K562 (cell line): ENCODE measurements at regions not wholly inside any gene's neighbourhood (a gene's known extent, or its start where the extent isn't known, plus 50 kb on each side); places are given as distances from the start of the nearest gene placed in this dataset.
A peak's percentile ranks its signal among the peaks of the same experiment; 100 is the strongest.

ENCODE experiments used
- CREM ChIP-seq: IDR thresholded peaks from 2 replicates; pipeline ENCODE4 v1.6.1; 2014; ENCODE audit warnings: antibody characterized with exemption, low read depth
- MEIS2 ChIP-seq: fragments of 450-650 bp; IDR thresholded peaks from 2 replicates; pipeline ENCODE4 v1.6.1; 2014; ENCODE audit warnings: mild to moderate bottlenecking; ENCODE audit not compliant: partially characterized antibody
- SOX6 ChIP-seq: fragments of 450-650 bp; IDR thresholded peaks from 2 replicates; pipeline ENCODE4 v1.6.1; 2014; ENCODE audit warnings: mild to moderate bottlenecking
- ZBTB11 ChIP-seq, 3 experiments: fragments of 200-800 bp in 1 of 3; fragments of 250-450 bp in 1 of 3; fragments of 450-650 bp in 1 of 3; sonication (Bioruptor Pico) in 1 of 3; sonication (Bioruptor generic) in 1 of 3; formaldehyde crosslinking in 1 of 3; IDR thresholded peaks; 2 replicates each; pipeline versions ENCODE4 v1.6.1 to v1.8.0; 2016 to 2022; ENCODE audit warnings: mild to moderate bottlenecking in 2 of 3, missing genetic modification characterization in 2 of 3, missing compliant biosample characterization in 1 of 3, moderate library complexity in 1 of 3
- TF ChIP-seq, protein P1 (sequence below), 2 experiments: fragments of 450-650 bp; formaldehyde crosslinking in 1 of 2; IDR thresholded peaks; 2 replicates each; pipeline versions ENCODE4 v1.4.0 to v1.6.1; 2014 to 2020; ENCODE audit warnings: mild to moderate bottlenecking in 2 of 2, borderline replicate concordance in 1 of 2, low read depth in 1 of 2
- TF ChIP-seq, protein P2 (sequence below): IDR thresholded peaks from 2 replicates; pipeline ENCODE4 v1.6.1; 2014; ENCODE audit warnings: antibody characterized with exemption

DNA sequence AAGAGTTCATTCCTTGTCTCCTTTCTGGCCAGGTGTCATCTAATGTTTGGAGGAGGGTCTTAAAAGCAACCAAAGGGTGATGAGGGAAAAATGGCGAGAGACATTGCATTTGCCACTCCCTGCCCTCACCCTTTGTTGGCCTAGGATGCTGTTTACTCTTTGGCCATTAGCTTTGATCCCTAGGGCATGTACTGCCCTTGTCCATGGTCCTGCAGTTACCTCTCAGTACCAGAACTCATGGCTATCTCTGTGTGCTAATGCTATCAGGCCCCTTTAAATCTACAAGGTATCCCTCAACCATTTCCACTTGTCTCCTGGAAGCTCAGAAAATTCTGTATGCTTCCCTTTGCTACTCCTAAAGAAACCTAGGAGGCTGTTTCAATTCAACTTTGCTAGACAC is 424.8 kb upstream of the PLXNA2 start (continued):
- TF ChIP-seq, protein P1, sequence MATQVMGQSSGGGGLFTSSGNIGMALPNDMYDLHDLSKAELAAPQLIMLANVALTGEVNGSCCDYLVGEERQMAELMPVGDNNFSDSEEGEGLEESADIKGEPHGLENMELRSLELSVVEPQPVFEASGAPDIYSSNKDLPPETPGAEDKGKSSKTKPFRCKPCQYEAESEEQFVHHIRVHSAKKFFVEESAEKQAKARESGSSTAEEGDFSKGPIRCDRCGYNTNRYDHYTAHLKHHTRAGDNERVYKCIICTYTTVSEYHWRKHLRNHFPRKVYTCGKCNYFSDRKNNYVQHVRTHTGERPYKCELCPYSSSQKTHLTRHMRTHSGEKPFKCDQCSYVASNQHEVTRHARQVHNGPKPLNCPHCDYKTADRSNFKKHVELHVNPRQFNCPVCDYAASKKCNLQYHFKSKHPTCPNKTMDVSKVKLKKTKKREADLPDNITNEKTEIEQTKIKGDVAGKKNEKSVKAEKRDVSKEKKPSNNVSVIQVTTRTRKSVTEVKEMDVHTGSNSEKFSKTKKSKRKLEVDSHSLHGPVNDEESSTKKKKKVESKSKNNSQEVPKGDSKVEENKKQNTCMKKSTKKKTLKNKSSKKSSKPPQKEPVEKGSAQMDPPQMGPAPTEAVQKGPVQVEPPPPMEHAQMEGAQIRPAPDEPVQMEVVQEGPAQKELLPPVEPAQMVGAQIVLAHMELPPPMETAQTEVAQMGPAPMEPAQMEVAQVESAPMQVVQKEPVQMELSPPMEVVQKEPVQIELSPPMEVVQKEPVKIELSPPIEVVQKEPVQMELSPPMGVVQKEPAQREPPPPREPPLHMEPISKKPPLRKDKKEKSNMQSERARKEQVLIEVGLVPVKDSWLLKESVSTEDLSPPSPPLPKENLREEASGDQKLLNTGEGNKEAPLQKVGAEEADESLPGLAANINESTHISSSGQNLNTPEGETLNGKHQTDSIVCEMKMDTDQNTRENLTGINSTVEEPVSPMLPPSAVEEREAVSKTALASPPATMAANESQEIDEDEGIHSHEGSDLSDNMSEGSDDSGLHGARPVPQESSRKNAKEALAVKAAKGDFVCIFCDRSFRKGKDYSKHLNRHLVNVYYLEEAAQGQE (IDR thresholded peaks at IDR 0.05; ENCODE audit: borderline replicate concordance), result peak; percentile 76
- TF ChIP-seq, protein P1 (CRISPR knock-in tag; IDR thresholded peaks at IDR 0.05; ENCODE audit: low read depth), result 0 out of 2 replicates have a peak, but pooled peaks have one; percentile 26
- TF ChIP-seq, protein P2, sequence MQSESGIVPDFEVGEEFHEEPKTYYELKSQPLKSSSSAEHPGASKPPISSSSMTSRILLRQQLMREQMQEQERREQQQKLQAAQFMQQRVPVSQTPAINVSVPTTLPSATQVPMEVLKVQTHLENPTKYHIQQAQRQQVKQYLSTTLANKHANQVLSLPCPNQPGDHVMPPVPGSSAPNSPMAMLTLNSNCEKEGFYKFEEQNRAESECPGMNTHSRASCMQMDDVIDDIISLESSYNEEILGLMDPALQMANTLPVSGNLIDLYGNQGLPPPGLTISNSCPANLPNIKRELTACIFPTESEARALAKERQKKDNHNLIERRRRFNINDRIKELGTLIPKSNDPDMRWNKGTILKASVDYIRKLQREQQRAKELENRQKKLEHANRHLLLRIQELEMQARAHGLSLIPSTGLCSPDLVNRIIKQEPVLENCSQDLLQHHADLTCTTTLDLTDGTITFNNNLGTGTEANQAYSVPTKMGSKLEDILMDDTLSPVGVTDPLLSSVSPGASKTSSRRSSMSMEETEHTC, result no peak
- TF ChIP-seq ZBTB11 (CRISPR knock-in tag; IDR thresholded peaks at IDR 0.05) (no peak), MEIS2 (no peak), CREM (no peak), SOX6 (no peak)
